K562 (cell line): ENCODE measurements at regions not wholly inside any gene's neighbourhood (a gene's known extent, or its start where the extent isn't known, plus 50 kb on each side); places are given as distances from the start of the nearest gene placed in this dataset.

ENCODE experiments used
- ATAC-seq: fragments of 200-7000 bp; cut with Tn5 transposase; 3 replicates; pipeline ENCODE4 v1.9.1; 2020; ENCODE audit warnings: moderate library complexity
- BruUV-seq: library from RNA; stranded (reverse); fragments of 400-500 nt; replicated peaks from 2 replicates; lab custom pipeline; 2021; lab: Mats Ljungman, UMichigan
- CTCF ChIA-PET: fragments of 300-600 bp; formaldehyde crosslinking; extraction: SDS; loops from one replicate; lab custom pipeline; 2021; ENCODE audit warnings: low intra/inter-chr PET ratio; lab: Yijun Ruan, JAX
- POLR2A ChIA-PET: fragments of 300-600, 350-650 bp; sonication (Branson Sonifier 250); formaldehyde crosslinking; extraction: SDS; loops from one replicate; lab custom pipeline; 2021; ENCODE audit warnings: antibody characterized with exemption, inconsistent platforms; lab: Yijun Ruan, JAX
- DNase-seq, 4 experiments: peaks; one replicate each; pipeline versions ENCODE4 v3.0.0 to v3.0.0-alpha.2; 2011 to 2018; ENCODE audit warnings: low spot score in 3 of 4, mixed read lengths in 3 of 4; ENCODE audit errors: extremely low read depth in 1 of 4
- FAIRE-seq: peaks from 2 replicates; lab custom pipeline; 2011; peaks lifted over from hg19 to GRCh38; lab: Jason Lieb, UNC
- H2AFZ ChIP-seq: 2 replicates; pipeline ENCODE4 v1.6.0; 2011; ENCODE audit warnings: low read depth, low read length, control low read depth, inconsistent platforms
- H3K27ac ChIP-seq: fragments of 200-600 bp; 3 replicates; pipeline ENCODE4 v1.8.0; 2011; ENCODE audit warnings: low read depth, mild to moderate bottlenecking, control low read depth, inconsistent platforms, low read length, moderate library complexity, mixed read lengths; ENCODE audit errors: extremely low read depth
- H3K27me3 ChIP-seq, 2 experiments: fragments of 300-600 bp in 1 of 2; 2 replicates in 1 of 2; 3 replicates in 1 of 2; pipeline versions ENCODE4 v1.6.0 to v1.8.0; 2011; ENCODE audit warnings: inconsistent platforms in 2 of 2, low read length in 2 of 2, mild to moderate bottlenecking in 1 of 2, mixed read lengths in 1 of 2, moderate library complexity in 1 of 2; ENCODE audit not compliant: control insufficient read depth in 2 of 2, insufficient read depth in 2 of 2
- H3K36me3 ChIP-seq: fragments of 300-600 bp; 3 replicates; pipeline ENCODE4 v1.8.0; 2011; ENCODE audit warnings: mild to moderate bottlenecking, low read length, inconsistent platforms; ENCODE audit not compliant: control insufficient read depth, insufficient read depth
- H3K4me1 ChIP-seq, 2 experiments: fragments of 200-600 bp in 1 of 2; replicated peaks in 1 of 2; 2 replicates in 1 of 2; 3 replicates in 1 of 2; pipeline versions ENCODE4 v1.5.1 to v1.8.0; 2011; ENCODE audit warnings: inconsistent platforms in 2 of 2, low read length in 2 of 2, mild to moderate bottlenecking in 1 of 2, mixed read lengths in 1 of 2, moderate library complexity in 1 of 2; ENCODE audit not compliant: control insufficient read depth in 2 of 2, insufficient read depth in 2 of 2
- H3K4me2 ChIP-seq: 2 replicates; pipeline ENCODE4 v1.6.1; 2011; ENCODE audit warnings: low read length, control low read depth, inconsistent platforms, mixed read lengths; ENCODE audit not compliant: insufficient read depth
- H3K4me3 ChIP-seq: fragments of 200-600 bp; sonication (generic), shearing (Covaris generic); 2 replicates; pipeline ENCODE4 v1.5.1; 2016; ENCODE audit warnings: control low read depth, inconsistent platforms
- H3K79me2 ChIP-seq: fragments of 200-600 bp; 3 replicates; pipeline ENCODE4 v1.8.0; 2011; ENCODE audit warnings: low read length, inconsistent platforms; ENCODE audit not compliant: control insufficient read depth, insufficient read depth
- H3K9ac ChIP-seq, 2 experiments: 2 replicates each; pipeline versions ENCODE4 v1.6.0 to v1.6.1; 2011; ENCODE audit warnings: low read depth in 2 of 2, low read length in 2 of 2, control low read depth in 1 of 2, inconsistent platforms in 1 of 2, mild to moderate bottlenecking in 1 of 2, mixed read lengths in 1 of 2; ENCODE audit not compliant: insufficient read depth in 1 of 2
- H3K9me1 ChIP-seq: one replicate; pipeline ENCODE4 v1.6.0; 2011; ENCODE audit warnings: inconsistent platforms, mild to moderate bottlenecking, low read length, moderate library complexity; ENCODE audit not compliant: control insufficient read depth, insufficient read depth
- H3K9me3 ChIP-seq: replicated peaks from 2 replicates; pipeline ENCODE4 v1.5.1; 2011; ENCODE audit warnings: low read depth, low read length, inconsistent platforms; ENCODE audit not compliant: control insufficient read depth, insufficient read depth
- H4K20me1 ChIP-seq: replicated peaks from 2 replicates; pipeline ENCODE4 v1.6.1; 2011; ENCODE audit warnings: low read length, inconsistent platforms, mixed read lengths; ENCODE audit not compliant: control insufficient read depth, insufficient read depth
- BDP1 ChIP-seq: IDR thresholded peaks from 3 replicates; pipeline ENCODE4 v1.6.1; 2011; ENCODE audit not compliant: insufficient read length, insufficient read depth
- BRCA1 ChIP-seq, 2 experiments: fragments of 450-650 bp in 1 of 2; sonication (generic) in 1 of 2; formaldehyde crosslinking in 1 of 2; IDR thresholded peaks; 2 replicates each; pipeline versions ENCODE4 v1.5.0 to v1.6.1; 2017 to 2020; ENCODE audit warnings: mild to moderate bottlenecking in 1 of 2, missing genetic modification reagents in 1 of 2
- CBFA2T3 ChIP-seq: fragments of 450-650 bp; IDR thresholded peaks from 2 replicates; pipeline ENCODE4 v1.6.1; 2017
- EP400 ChIP-seq: fragments of 450-650 bp; IDR thresholded peaks from 2 replicates; pipeline ENCODE4 v1.6.1; 2017; ENCODE audit warnings: antibody characterized with exemption, mild to moderate bottlenecking, moderate library complexity
- KLF16 ChIP-seq: IDR thresholded peaks from 2 replicates; pipeline ENCODE4 v1.6.1; 2016; ENCODE audit warnings: antibody characterized with exemption
- MITF ChIP-seq: IDR thresholded peaks from 2 replicates; pipeline ENCODE4 v1.6.1; 2014; ENCODE audit warnings: antibody characterized with exemption
- MTA2 ChIP-seq: fragments of 450-650 bp; IDR thresholded peaks from 2 replicates; pipeline ENCODE4 v1.6.1; 2016; ENCODE audit warnings: low read depth
- MYBL2 ChIP-seq, 2 experiments: fragments of 450-650 bp in 1 of 2; sonication (generic) in 1 of 2; formaldehyde crosslinking in 1 of 2; IDR thresholded peaks; 2 replicates each; pipeline versions ENCODE4 v1.6.1 to v1.8.1; 2017 to 2022; ENCODE audit warnings: borderline replicate concordance in 1 of 2, inconsistent platforms in 1 of 2, low read depth in 1 of 2, mild to moderate bottlenecking in 1 of 2, missing genetic modification reagents in 1 of 2, moderate library complexity in 1 of 2
- TRIM24 ChIP-seq, 2 experiments: fragments of 450-650 bp; IDR thresholded peaks; 2 replicates each; pipeline ENCODE4 v1.6.1; 2016
- ZKSCAN8 ChIP-seq: fragments of 200-800 bp; sonication (Bioruptor generic); IDR thresholded peaks from 2 replicates; pipeline ENCODE4 v1.6.1; 2016; ENCODE audit warnings: missing genetic modification characterization, missing compliant biosample characterization
- ZNF124 ChIP-seq: sonication (generic); formaldehyde crosslinking; IDR thresholded peaks from 2 replicates; pipeline ENCODE4 v1.8.1; 2022; ENCODE audit warnings: missing genetic modification reagents
- ZNF133 ChIP-seq: fragments of 250-450 bp; sonication (Bioruptor Pico); IDR thresholded peaks from 2 replicates; pipeline ENCODE4 v1.4.0; 2020; ENCODE audit warnings: mild to moderate bottlenecking
- ZNF699 ChIP-seq: fragments of 250-450 bp; sonication (Bioruptor Pico); IDR thresholded peaks from 2 replicates; pipeline ENCODE4 v1.8.0; 2021; ENCODE audit warnings: mild to moderate bottlenecking, moderate library complexity; ENCODE audit not compliant: insufficient replicate concordance
- WGBS: fragments of 100-300 bp; shearing (Covaris generic); methylation state at CpG from one replicate; pipeline ENCODE4 v1.1.6; 2016; ENCODE audit warnings: low coverage, mixed read lengths; ENCODE audit not compliant: insufficient coverage; ENCODE audit errors: missing lambda C conversion rate; 5-methylcytosine and 5-hydroxymethylcytosine counted together
- in situ Hi-C: fragments of 300-500 bp; cut with MboI; formaldehyde crosslinking; loops from 4 replicates; pipeline ENCODE4 v1.15.0; 2018; ENCODE audit warnings: inconsistent platforms, mixed read lengths
- intact Hi-C: fragments of 100-400 bp; cut with micrococcal nuclease; formaldehyde crosslinking; loops from 2 replicates; pipeline ENCODE4 v1.14.2; 2022

GRCh38 chr4:81679315-81679714 is 207.6 kb upstream of the RASGEF1B start:
- CTCF ChIA-PET = no interaction called here

GRCh38 chr4:81678801-81679200 is 207.1 kb upstream of the RASGEF1B start:
- TF ChIP-seq BRCA1 (IDR thresholded peaks at IDR 0.05) = no peak
- TF ChIP-seq BRCA1 (CRISPR knock-in tag; IDR thresholded peaks at IDR 0.05) = no peak
- no peak for TF ChIP-seq MITF
- H3K36me3 ChIP-seq = no peaks in the 10 kb centered on the region
- H3K9me1 ChIP-seq = no peaks in the 10 kb centered on the region
- no peak overlapping the region for H3K4me3 ChIP-seq
- no peaks in the 10 kb centered on the region for H3K4me1 ChIP-seq
- no peak overlapping the region for H3K4me2 ChIP-seq
- ATAC-seq = no peak
- no peaks in the 10 kb centered on the region for H4K20me1 ChIP-seq
- H3K9me3 ChIP-seq = no peaks in the 10 kb centered on the region
- no TSS peak for BruUV-seq
- H2AFZ ChIP-seq = no peak overlapping the region
- FAIRE-seq = no peak
- H3K79me2 ChIP-seq = no peaks in the 10 kb centered on the region
- in situ Hi-C loops = no loop called here
- H3K27me3 ChIP-seq = peaks cover 3 to 11% of the 10 kb centered on the region in 2 experiments; a peak in 2 of 5 replicates
- DNase-seq = no peak
- ChIA-PET POLR2A (no interaction called here), CTCF (no interaction called here)
- no peak overlapping the region for H3K9ac ChIP-seq
- intact Hi-C loops = no loop called here
- 0% methylated on average over 3 of the region's 3 CpGs for WGBS
- H3K27ac ChIP-seq = no peak overlapping the region

More at GRCh38 chr4:81679315-81679714, 207.6 kb upstream of the RASGEF1B start:
- H3K27me3 ChIP-seq = peaks cover 3 to 11% of the 10 kb centered on the region in 2 experiments; a peak in 2 of 5 replicates
- H3K4me1 ChIP-seq = no peaks in the 10 kb centered on the region
- no peak overlapping the region for H3K27ac ChIP-seq
- intact Hi-C loops (no loop called here), in situ Hi-C loops (no loop called here)
- no peak overlapping the region for H2AFZ ChIP-seq
- no peak for DNase-seq
- no peaks in the 10 kb centered on the region for H3K79me2 ChIP-seq
- WGBS = 0% methylated on average over 3 of the region's 3 CpGs
- BruUV-seq = no TSS peak
- H3K4me3 ChIP-seq = no peak overlapping the region
- no peak for ATAC-seq
- H3K36me3 ChIP-seq = no peaks in the 10 kb centered on the region
- no peaks in the 10 kb centered on the region for H3K9me1 ChIP-seq
- H4K20me1 ChIP-seq = no peaks in the 10 kb centered on the region
- H3K9ac ChIP-seq = no peak overlapping the region
- POLR2A ChIA-PET = no interaction called here
- H3K4me2 ChIP-seq = no peak overlapping the region
- FAIRE-seq = no peak
- TF ChIP-seq MTA2 (no peak), CBFA2T3 (no peak), EP400 (no peak), BDP1 (no peak), MYBL2 (IDR thresholded peaks at IDR 0.05; ENCODE audit: low read depth) (no peak), MYBL2 (CRISPR knock-in tag; IDR thresholded peaks at IDR 0.05; ENCODE audit: borderline replicate concordance) (no peak), TRIM24 (IDR thresholded peaks at IDR 0.05) (no peak), ZNF133 (CRISPR knock-in tag) (no peak), ZNF699 (no peak), KLF16 (no peak), ZNF124 (CRISPR knock-in tag) (no peak), ZKSCAN8 (CRISPR knock-in tag) (no peak)
- no peaks in the 10 kb centered on the region for H3K9me3 ChIP-seq
